GM23248 (cell line): ENCODE measurements at regions not wholly inside any gene's neighbourhood (a gene's known extent, or its start where the extent isn't known, plus 50 kb on each side); places are given as distances from the start of the nearest gene placed in this dataset.

Experiments
- DNase-seq: peaks from one replicate; pipeline ENCODE4 v3.0.0-alpha.2; 2015
- H2AFZ ChIP-seq: fragments of 200-600 bp; sonication (generic); 2 replicates; pipeline ENCODE4 v1.6.1; 2016; ENCODE audit warnings: antibody characterized with exemption
- H3F3A ChIP-seq: fragments of 200-600 bp; sonication (generic); 2 replicates; pipeline ENCODE4 v1.6.1; 2016; ENCODE audit warnings: mild to moderate bottlenecking, antibody characterized with exemption, mixed run types; ENCODE audit not compliant: insufficient read depth
- H3K27ac ChIP-seq: fragments of 200-600 bp; sonication (generic); 2 replicates; pipeline ENCODE4 v1.5.1; 2016; ENCODE audit warnings: mild to moderate bottlenecking
- H3K27me3 ChIP-seq: fragments of 200-600 bp; sonication (generic); replicated peaks from 2 replicates; pipeline ENCODE4 v1.6.1; 2016; ENCODE audit warnings: mild to moderate bottlenecking; ENCODE audit not compliant: insufficient read depth
- H3K36me3 ChIP-seq: fragments of 200-600 bp; sonication (generic); 2 replicates; pipeline ENCODE4 v1.6.1; 2016; ENCODE audit warnings: low read depth, mild to moderate bottlenecking
- H3K4me1 ChIP-seq: fragments of 200-600 bp; sonication (generic); 2 replicates; pipeline ENCODE4 v1.6.1; 2016; ENCODE audit warnings: mild to moderate bottlenecking; ENCODE audit not compliant: insufficient read depth
- H3K4me2 ChIP-seq: fragments of 200-600 bp; sonication (generic); one replicate; pipeline ENCODE4 v1.6.1; 2016; ENCODE audit warnings: mild to moderate bottlenecking; ENCODE audit not compliant: unreplicated experiment
- H3K4me3 ChIP-seq: fragments of 200-600 bp; sonication (generic); 2 replicates; pipeline ENCODE4 v1.5.1; 2016; ENCODE audit warnings: mild to moderate bottlenecking
- H3K79me2 ChIP-seq: fragments of 200-600 bp; sonication (generic); 2 replicates; pipeline ENCODE4 v1.6.1; 2016; ENCODE audit warnings: mild to moderate bottlenecking; ENCODE audit not compliant: insufficient read depth
- H3K9ac ChIP-seq: fragments of 200-600 bp; sonication (generic); 2 replicates; pipeline ENCODE4 v1.6.1; 2016; ENCODE audit warnings: mild to moderate bottlenecking
- H3K9me2 ChIP-seq: fragments of 200-600 bp; sonication (generic); 2 replicates; pipeline ENCODE4 v1.6.1; 2016; ENCODE audit warnings: mixed run types, mild to moderate bottlenecking, moderate library complexity; ENCODE audit not compliant: insufficient read depth
- H3K9me3 ChIP-seq: fragments of 200-600 bp; sonication (generic); one replicate; pipeline ENCODE4 v1.6.1; 2017; ENCODE audit warnings: low read depth
- H4K20me1 ChIP-seq: fragments of 200-600 bp; sonication (generic); 2 replicates; pipeline ENCODE4 v1.6.0; 2016; ENCODE audit not compliant: insufficient read depth
- EZH2 ChIP-seq: fragments of 200-600 bp; sonication (generic); IDR thresholded peaks from 2 replicates; pipeline ENCODE4 v1.6.1; 2018; ENCODE audit warnings: antibody characterized with exemption, mild to moderate bottlenecking; ENCODE audit not compliant: insufficient read depth, poor library complexity, severe bottlenecking
- EZH2phosphoT487 ChIP-seq: fragments of 200-600 bp; sonication (generic); IDR thresholded peaks from 2 replicates; pipeline ENCODE4 v1.6.1; 2018; ENCODE audit warnings: antibody characterized with exemption, moderate library complexity, mild to moderate bottlenecking, low read depth; ENCODE audit not compliant: insufficient read depth
- WGBS, 2 experiments: methylation state at CpG; one replicate each; pipeline ENCODE4 v1.1.6; 2015 to 2017; ENCODE audit warnings: low lambda C conversion rate in 2 of 2, low coverage in 1 of 2; ENCODE audit errors: missing lambda C conversion rate in 2 of 2; 5-methylcytosine and 5-hydroxymethylcytosine counted together
- in situ Hi-C: fragments of 300-500 bp; cut with MboI; formaldehyde crosslinking; loops from 2 replicates; pipeline ENCODE4 v1.15.0; 2020

GRCh38 chr2:66775730-66776422 is 341.0 kb downstream of the MEIS1 start:
- Histone ChIP-seq H3K4me3 (no peak overlapping the region), H2AFZ (no peak overlapping the region), H3K79me2 (no peaks in the 10 kb centered on the region), H3K4me2 (no peak overlapping the region), H3F3A (no peaks in the 10 kb centered on the region), H3K27me3 (no peaks in the 10 kb centered on the region), H3K27ac (no peak overlapping the region), H3K36me3 (no peaks in the 10 kb centered on the region), H4K20me1 (no peaks in the 10 kb centered on the region), H3K4me1 (no peaks in the 10 kb centered on the region), H3K9me3 (no peaks in the 10 kb centered on the region), H3K9ac (no peak overlapping the region), H3K9me2 (no peaks in the 10 kb centered on the region)
- 28 to 33% methylated on average over 4 of the region's 4 CpGs for WGBS, 2 experiments
- in situ Hi-C loops, result no loop called here
- TF ChIP-seq EZH2phosphoT487 (no peak), EZH2 (no peak)
- DNase-seq, result no peak

- Histone ChIP-seq H3F3A (no peaks in the 10 kb centered on the region), H3K4me3 (no peak overlapping the region), H3K27me3 (no peaks in the 10 kb centered on the region), H2AFZ (no peak overlapping the region), H3K36me3 (no peaks in the 10 kb centered on the region), H3K9me2 (no peaks in the 10 kb centered on the region), H3K9ac (no peak overlapping the region), H3K4me1 (no peaks in the 10 kb centered on the region), H3K4me2 (no peak overlapping the region), H3K27ac (no peak overlapping the region), H4K20me1 (no peaks in the 10 kb centered on the region), H3K79me2 (no peaks in the 10 kb centered on the region), H3K9me3 (no peaks in the 10 kb centered on the region)
- no peak for DNase-seq
- TF ChIP-seq EZH2 (no peak), EZH2phosphoT487 (no peak)
- in situ Hi-C loops, result no loop called here
- 44% methylated on average over 4 of the region's 4 CpGs for WGBS, 2 experiments
These were observed 346.9 kb downstream of the MEIS1 start for GRCh38 chr2:66781804-66782203.

- H3F3A ChIP-seq, result no peaks in the 10 kb centered on the region
- no peak overlapping the region for H3K9ac ChIP-seq
- H3K4me1 ChIP-seq, result no peaks in the 10 kb centered on the region
- in situ Hi-C loops, result no loop called here
- no peaks in the 10 kb centered on the region for H3K79me2 ChIP-seq
- no peak for DNase-seq
- no peaks in the 10 kb centered on the region for H4K20me1 ChIP-seq
- H3K36me3 ChIP-seq, result no peaks in the 10 kb centered on the region
- WGBS, 2 experiments, result 75% methylated on average over 7 of the region's 7 CpGs
- TF ChIP-seq EZH2 (no peak), EZH2phosphoT487 (no peak)
- no peaks in the 10 kb centered on the region for H3K27me3 ChIP-seq
- no peaks in the 10 kb centered on the region for H3K9me2 ChIP-seq
- H3K27ac ChIP-seq, result no peak overlapping the region
- H2AFZ ChIP-seq, result no peak overlapping the region
- no peaks in the 10 kb centered on the region for H3K9me3 ChIP-seq
- H3K4me3 ChIP-seq, result no peak overlapping the region
- no peak overlapping the region for H3K4me2 ChIP-seq
These were observed 347.9 kb downstream of the MEIS1 start for GRCh38 chr2:66782780-66783361.

- 72 to 73% methylated on average over 5 of the region's 5 CpGs for WGBS, 2 experiments
- Histone ChIP-seq H3K9me3 (no peaks in the 10 kb centered on the region), H3K79me2 (no peaks in the 10 kb centered on the region), H3K4me3 (no peak overlapping the region), H4K20me1 (no peaks in the 10 kb centered on the region), H3F3A (peaks cover 13% of the 10 kb centered on the region), H3K4me2 (no peak overlapping the region), H3K9ac (no peak overlapping the region), H3K9me2 (no peaks in the 10 kb centered on the region), H2AFZ (no peak overlapping the region), H3K36me3 (no peaks in the 10 kb centered on the region), H3K27ac (no peak overlapping the region), H3K4me1 (peaks cover 16% of the 10 kb centered on the region), H3K27me3 (no peaks in the 10 kb centered on the region)
- DNase-seq, result peak; percentile 50
- in situ Hi-C loops, result no loop called here
- TF ChIP-seq EZH2 (no peak), EZH2phosphoT487 (no peak)
These were observed 354.8 kb downstream of the MEIS1 start for GRCh38 chr2:66789741-66790140.
